ENCODE measurements at regions not wholly inside any gene's neighbourhood (a gene's known extent, or its start where the extent isn't known, plus 50 kb on each side); places are given as distances from the start of the nearest gene placed in this dataset.

GRCh38 chr9:13651526-13651925 lies 372.0 kb upstream of the MPDZ start:
- TF ChIP-seq, protein P1, sequence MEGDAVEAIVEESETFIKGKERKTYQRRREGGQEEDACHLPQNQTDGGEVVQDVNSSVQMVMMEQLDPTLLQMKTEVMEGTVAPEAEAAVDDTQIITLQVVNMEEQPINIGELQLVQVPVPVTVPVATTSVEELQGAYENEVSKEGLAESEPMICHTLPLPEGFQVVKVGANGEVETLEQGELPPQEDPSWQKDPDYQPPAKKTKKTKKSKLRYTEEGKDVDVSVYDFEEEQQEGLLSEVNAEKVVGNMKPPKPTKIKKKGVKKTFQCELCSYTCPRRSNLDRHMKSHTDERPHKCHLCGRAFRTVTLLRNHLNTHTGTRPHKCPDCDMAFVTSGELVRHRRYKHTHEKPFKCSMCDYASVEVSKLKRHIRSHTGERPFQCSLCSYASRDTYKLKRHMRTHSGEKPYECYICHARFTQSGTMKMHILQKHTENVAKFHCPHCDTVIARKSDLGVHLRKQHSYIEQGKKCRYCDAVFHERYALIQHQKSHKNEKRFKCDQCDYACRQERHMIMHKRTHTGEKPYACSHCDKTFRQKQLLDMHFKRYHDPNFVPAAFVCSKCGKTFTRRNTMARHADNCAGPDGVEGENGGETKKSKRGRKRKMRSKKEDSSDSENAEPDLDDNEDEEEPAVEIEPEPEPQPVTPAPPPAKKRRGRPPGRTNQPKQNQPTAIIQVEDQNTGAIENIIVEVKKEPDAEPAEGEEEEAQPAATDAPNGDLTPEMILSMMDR (optimal IDR thresholded peaks at IDR 0.05 in 1 of 3, IDR thresholded peaks at IDR 0.05 in 1 of 3, conservative IDR thresholded peaks at IDR 0.05 in 1 of 3; ENCODE audit: extremely low read depth in 1 of 3, insufficient read depth in 2 of 3, low read length in 3 of 3) = no peak
- no peak for TF ChIP-seq EZH2 (IDR thresholded peaks at IDR 0.05; ENCODE audit: low read length)
- no peak for DNase-seq (ENCODE audit: low read depth, low spot score)

GRCh38 chr9:13648676-13649075 lies 369.2 kb upstream of the MPDZ start:
- TF ChIP-seq, protein P1 (optimal IDR thresholded peaks at IDR 0.05 in 1 of 3, IDR thresholded peaks at IDR 0.05 in 1 of 3, conservative IDR thresholded peaks at IDR 0.05 in 1 of 3; ENCODE audit: extremely low read depth in 1 of 3, insufficient read depth in 2 of 3, low read length in 3 of 3) = no peak
- no peak for TF ChIP-seq EZH2 (IDR thresholded peaks at IDR 0.05; ENCODE audit: low read length)
- Histone ChIP-seq H3K36me3 (ENCODE audit: control insufficient read depth in 2 of 2, extremely low read depth in 1 of 2, insufficient read depth in 2 of 2, low read length in 2 of 2) (no peaks in the 10 kb centered on the region), H4K20me1 (ENCODE audit: control insufficient read depth, extremely low read depth, insufficient read depth, low read length) (no peaks in the 10 kb centered on the region), H3K27me3 (ENCODE audit: control insufficient read depth, extremely low read depth, insufficient read depth, low read length) (no peaks in the 10 kb centered on the region), H3K4me3 (ENCODE audit: control insufficient read depth in 2 of 3, extremely low read depth in 1 of 3, insufficient read depth in 2 of 3, low read depth in 1 of 3, low read length in 3 of 3) (no peak overlapping the region), H2AFZ (ENCODE audit: control insufficient read depth, low read length) (no peak overlapping the region), H3K27ac (ENCODE audit: control insufficient read depth, insufficient read depth, low read length) (no peak overlapping the region), H3K9me1 (ENCODE audit: control insufficient read depth, extremely low read depth, insufficient read depth, low read length) (no peaks in the 10 kb centered on the region), H3K9ac (ENCODE audit: control insufficient read depth, extremely low read depth, insufficient read depth, low read length) (no peak overlapping the region), H3K4me1 (ENCODE audit: control insufficient read depth, extremely low read depth, insufficient read depth, low read length) (peaks cover 7% of the 10 kb centered on the region), H3K79me2 (ENCODE audit: control insufficient read depth, insufficient read depth, low read length) (no peaks in the 10 kb centered on the region), H3K9me3 (ENCODE audit: control insufficient read depth, low read depth, low read length) (peaks cover 2% of the 10 kb centered on the region), H3K4me2 (ENCODE audit: control insufficient read depth, extremely low read depth, insufficient read depth, low read depth, low read length) (no peak overlapping the region)
- dilution Hi-C loops (cut with MboI; ENCODE audit: extremely low pct_ligation_motif_present, low sequenced_read_pairs) = no loop called here
- DNase-seq (ENCODE audit: low read depth, low spot score) = no peak
- FAIRE-seq = peak; percentile 5

More at GRCh38 chr9:13651526-13651925, 372.0 kb upstream of the MPDZ start:
- peaks cover 2% of the 10 kb centered on the region for H3K9me3 ChIP-seq (ENCODE audit: control insufficient read depth, low read depth, low read length)
- H3K36me3 ChIP-seq (ENCODE audit: control insufficient read depth in 2 of 2, extremely low read depth in 1 of 2, insufficient read depth in 2 of 2, low read length in 2 of 2) = no peaks in the 10 kb centered on the region
- H3K4me1 ChIP-seq (ENCODE audit: control insufficient read depth, extremely low read depth, insufficient read depth, low read length) = peaks cover 3% of the 10 kb centered on the region
- no peak overlapping the region for H3K4me2 ChIP-seq (ENCODE audit: control insufficient read depth, extremely low read depth, insufficient read depth, low read depth, low read length)
- no peak overlapping the region for H3K27ac ChIP-seq (ENCODE audit: control insufficient read depth, insufficient read depth, low read length)
- no peak for FAIRE-seq
- dilution Hi-C loops (cut with MboI; ENCODE audit: extremely low pct_ligation_motif_present, low sequenced_read_pairs) = no loop called here
- H3K79me2 ChIP-seq (ENCODE audit: control insufficient read depth, insufficient read depth, low read length) = no peaks in the 10 kb centered on the region
- H3K27me3 ChIP-seq (ENCODE audit: control insufficient read depth, extremely low read depth, insufficient read depth, low read length) = no peaks in the 10 kb centered on the region
- H3K9me1 ChIP-seq (ENCODE audit: control insufficient read depth, extremely low read depth, insufficient read depth, low read length) = no peaks in the 10 kb centered on the region
- H4K20me1 ChIP-seq (ENCODE audit: control insufficient read depth, extremely low read depth, insufficient read depth, low read length) = no peaks in the 10 kb centered on the region
- H2AFZ ChIP-seq (ENCODE audit: control insufficient read depth, low read length) = no peak overlapping the region
- no peak overlapping the region for H3K9ac ChIP-seq (ENCODE audit: control insufficient read depth, extremely low read depth, insufficient read depth, low read length)
- H3K4me3 ChIP-seq (ENCODE audit: control insufficient read depth in 2 of 3, extremely low read depth in 1 of 3, insufficient read depth in 2 of 3, low read depth in 1 of 3, low read length in 3 of 3) = no peak overlapping the region

Data from keratinocyte (primary cell).